ENCODE measurements at regions not wholly inside any gene's neighbourhood (a gene's known extent, or its start where the extent isn't known, plus 50 kb on each side); places are given as distances from the start of the nearest gene placed in this dataset.

DNA sequence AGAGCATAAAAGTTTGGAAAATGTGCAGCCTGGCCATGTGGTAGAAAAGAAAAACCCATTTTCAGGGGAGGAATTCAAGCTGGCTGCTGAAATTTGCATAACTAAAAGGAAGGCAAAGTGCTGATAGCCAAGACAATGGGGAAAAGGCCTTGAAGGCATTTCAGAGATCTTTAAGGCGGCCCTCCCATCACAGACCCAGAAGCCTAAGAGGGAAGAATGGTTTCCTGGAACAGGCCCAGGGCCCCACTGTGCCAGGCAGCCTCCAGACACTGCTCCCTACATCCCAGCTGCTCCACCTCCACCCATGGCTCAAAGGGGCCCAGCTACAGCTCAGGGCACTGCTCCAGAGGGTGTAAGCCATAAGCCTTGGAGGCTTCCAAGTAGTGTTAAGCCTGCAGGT is 158.0 kb upstream of the PRDX4 start:
- TF ChIP-seq, protein P1, sequence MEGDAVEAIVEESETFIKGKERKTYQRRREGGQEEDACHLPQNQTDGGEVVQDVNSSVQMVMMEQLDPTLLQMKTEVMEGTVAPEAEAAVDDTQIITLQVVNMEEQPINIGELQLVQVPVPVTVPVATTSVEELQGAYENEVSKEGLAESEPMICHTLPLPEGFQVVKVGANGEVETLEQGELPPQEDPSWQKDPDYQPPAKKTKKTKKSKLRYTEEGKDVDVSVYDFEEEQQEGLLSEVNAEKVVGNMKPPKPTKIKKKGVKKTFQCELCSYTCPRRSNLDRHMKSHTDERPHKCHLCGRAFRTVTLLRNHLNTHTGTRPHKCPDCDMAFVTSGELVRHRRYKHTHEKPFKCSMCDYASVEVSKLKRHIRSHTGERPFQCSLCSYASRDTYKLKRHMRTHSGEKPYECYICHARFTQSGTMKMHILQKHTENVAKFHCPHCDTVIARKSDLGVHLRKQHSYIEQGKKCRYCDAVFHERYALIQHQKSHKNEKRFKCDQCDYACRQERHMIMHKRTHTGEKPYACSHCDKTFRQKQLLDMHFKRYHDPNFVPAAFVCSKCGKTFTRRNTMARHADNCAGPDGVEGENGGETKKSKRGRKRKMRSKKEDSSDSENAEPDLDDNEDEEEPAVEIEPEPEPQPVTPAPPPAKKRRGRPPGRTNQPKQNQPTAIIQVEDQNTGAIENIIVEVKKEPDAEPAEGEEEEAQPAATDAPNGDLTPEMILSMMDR (conservative IDR thresholded peaks at IDR 0.05 in 1 of 2, IDR thresholded peaks at IDR 0.05 in 1 of 2; ENCODE audit: low read depth in 1 of 2, low read length in 2 of 2): no peak
- no peak for TF ChIP-seq EZH2 (IDR thresholded peaks at IDR 0.05; ENCODE audit: low read length, missing control alignments)

Data from fibroblast of lung (primary cell).